T47D (cell line): ENCODE measurements at regions not wholly inside any gene's neighbourhood (a gene's known extent, or its start where the extent isn't known, plus 50 kb on each side); places are given as distances from the start of the nearest gene placed in this dataset.
"Not testable (repeated sequence)": the region's sequence is repeated elsewhere in the genome, so short reads cannot be mapped to it uniquely, and the experiment has no call there.

Source experiments
- DNase-seq, 2 experiments: peaks; one replicate each; pipeline versions ENCODE4 v3.0.0 to v3.0.0-alpha.2; 2011 to 2012; ENCODE audit warnings: low read depth in 1 of 2, low spot score in 1 of 2
- JUND ChIP-seq: IDR thresholded peaks from 2 replicates; pipeline ENCODE4 v1.6.1; 2012; ENCODE audit warnings: low read depth
- in situ Hi-C: cut with HindIII; loops from 2 replicates; pipeline ENCODE4 v1.10.0; 2016; ENCODE audit warnings: low sequenced_read_pairs, low pct_unique_long_range_greater_than_20kb

DNA sequence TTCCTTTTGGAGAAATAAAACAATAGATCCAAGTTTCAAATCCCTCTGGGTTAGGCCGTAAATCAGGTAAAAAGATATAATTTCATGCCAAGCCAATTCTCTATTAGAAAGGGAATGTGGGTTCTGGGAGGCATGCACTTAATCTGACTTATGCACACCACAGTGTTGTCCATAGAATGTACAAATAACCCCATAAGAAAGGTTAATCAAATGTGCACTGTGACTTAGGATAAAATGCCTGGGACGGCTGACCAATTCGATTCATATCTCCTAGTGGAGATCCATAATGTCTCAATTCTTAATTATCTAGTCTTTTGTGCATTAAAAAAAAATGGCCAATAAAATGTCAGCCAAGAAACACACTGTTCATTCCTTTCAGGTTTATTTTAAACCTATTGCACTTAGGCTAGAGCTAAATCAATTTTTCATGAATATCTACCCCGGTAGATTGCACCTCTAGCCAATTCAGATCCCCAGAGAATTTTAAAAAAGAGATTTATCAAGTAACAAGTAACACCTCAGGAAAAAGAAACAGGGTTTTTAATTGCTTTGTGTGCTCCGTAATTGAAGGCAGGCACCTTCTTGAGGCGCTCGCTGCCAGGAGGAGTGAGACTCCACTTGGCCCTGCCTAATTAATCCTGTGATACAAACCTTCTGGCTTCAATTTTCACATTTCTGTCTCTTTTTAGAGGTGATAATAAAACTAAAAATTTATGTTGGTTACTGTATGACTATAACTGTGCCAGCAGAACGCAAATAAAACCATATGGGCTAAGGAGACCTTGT lies 265.1 kb downstream of the ETV1 start:
- no peak for DNase-seq
- in situ Hi-C loops, result no loop called here
- TF ChIP-seq JUND, result no peak

- DNase-seq, result peak in 1 of 2 experiments; percentile 13
- TF ChIP-seq JUND, result no peak
- in situ Hi-C loops, result no loop called here
These were observed 264.4 kb downstream of the ETV1 start for GRCh38 chr7:13724977-13725566.

- TF ChIP-seq JUND, result no peak
- in situ Hi-C loops, result no loop called here
- no peak for DNase-seq
These were observed 263.9 kb downstream of the ETV1 start for GRCh38 chr7:13725591-13725990.

GRCh38 chr7:13727279-13727678 lies 262.2 kb downstream of the ETV1 start:
- in situ Hi-C loops, result no loop called here
- DNase-seq, result peak in 1 of 2 experiments; percentile 61
- TF ChIP-seq JUND, result no peak

GRCh38 chr7:13727751-13728150 lies 261.7 kb downstream of the ETV1 start:
- DNase-seq, result peak in 1 of 2 experiments; percentile 61
- in situ Hi-C loops, result no loop called here
- no peak for TF ChIP-seq JUND

DNA sequence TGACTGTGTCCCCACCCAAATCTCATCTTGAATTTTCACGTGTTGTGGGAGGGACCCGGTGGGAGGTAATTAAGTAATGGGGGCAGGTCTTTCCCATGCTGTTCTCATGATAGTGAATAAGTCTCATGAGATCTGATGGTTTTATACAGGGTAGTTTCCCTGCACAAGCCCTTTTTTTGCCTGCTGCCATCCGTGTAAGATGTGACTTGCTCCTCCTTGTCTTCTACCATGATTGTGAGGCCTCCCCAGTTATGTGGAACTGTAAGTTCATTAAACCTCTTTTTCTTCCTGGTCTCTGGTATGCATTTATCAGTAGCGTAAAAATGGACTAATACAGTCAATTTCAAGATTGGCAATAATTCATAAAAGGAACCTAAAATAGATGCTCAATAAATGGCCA lies 261.0 kb downstream of the ETV1 start:
- DNase-seq, in situ Hi-C loops: not testable (repeated sequence)

DNA sequence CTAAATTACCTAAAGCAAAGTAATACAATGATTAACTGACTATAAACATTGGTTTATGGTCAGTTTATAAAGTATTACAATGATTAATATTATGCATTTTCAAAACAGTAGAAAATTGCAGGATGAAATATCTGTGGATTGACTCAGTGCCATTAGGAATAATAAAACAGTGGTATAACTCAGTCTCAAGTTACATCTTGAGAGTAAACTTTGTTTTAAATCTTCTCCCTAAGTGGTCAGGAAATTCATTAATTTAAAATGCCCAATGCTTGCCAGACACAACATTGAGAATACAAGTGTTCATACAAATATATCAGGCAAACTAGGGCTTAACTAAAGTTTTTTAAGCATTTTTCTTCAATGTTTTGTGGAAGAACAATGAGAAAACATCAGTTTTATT lies 257.8 kb downstream of the ETV1 start:
- no peak for TF ChIP-seq JUND
- in situ Hi-C loops, result no loop called here
- DNase-seq, result no peak

- no peak for TF ChIP-seq JUND
- in situ Hi-C loops, result no loop called here
- no peak for DNase-seq
These were observed 251.9 kb downstream of the ETV1 start for GRCh38 chr7:13737563-13737962.

- DNase-seq, result peak in 1 of 2 experiments; percentile 92
- peak; percentile 24; the same call in 1 of the 2 replicates for TF ChIP-seq JUND
- in situ Hi-C loops, result no loop called here
These were observed 247.3 kb downstream of the ETV1 start for GRCh38 chr7:13742126-13742525.

GRCh38 chr7:13742811-13743210 lies 246.7 kb downstream of the ETV1 start:
- TF ChIP-seq JUND, result no peak
- in situ Hi-C loops, result no loop called here

GRCh38 chr7:13743226-13743625 lies 246.2 kb downstream of the ETV1 start:
- DNase-seq, result no peak
- no peak for TF ChIP-seq JUND
- in situ Hi-C loops, result no loop called here

More at GRCh38 chr7:13742811-13743210, 246.7 kb downstream of the ETV1 start:
- DNase-seq, result peak in 1 of 2 experiments; percentile 86

GRCh38 chr7:13745530-13745929 lies 243.9 kb downstream of the ETV1 start:
- in situ Hi-C loops, result no loop called here
- no peak for DNase-seq
- TF ChIP-seq JUND, result no peak

DNA sequence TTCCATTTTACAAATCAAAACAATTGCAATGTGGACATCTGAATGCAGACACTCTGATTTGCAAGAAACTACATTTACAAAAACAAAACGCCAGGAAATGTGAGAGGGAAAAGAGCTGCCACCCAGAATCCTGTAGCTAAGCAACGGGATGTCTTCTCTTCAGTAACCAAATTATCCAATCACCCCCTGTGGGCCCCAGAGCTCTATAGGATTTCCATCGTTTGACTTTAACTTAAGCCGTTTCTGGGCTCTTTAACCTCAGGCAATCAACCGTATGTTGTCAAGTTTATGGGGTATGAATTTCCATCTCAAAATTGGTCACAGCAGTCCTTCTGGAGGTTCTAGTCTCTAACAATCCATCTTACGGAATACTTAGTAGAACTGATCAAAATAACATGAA lies 240.5 kb downstream of the ETV1 start:
- in situ Hi-C loops, result no loop called here
- no peak for TF ChIP-seq JUND
- no peak for DNase-seq
